ENCODE measurements at regions not wholly inside any gene's neighbourhood (a gene's known extent, or its start where the extent isn't known, plus 50 kb on each side); places are given as distances from the start of the nearest gene placed in this dataset.

DNA sequence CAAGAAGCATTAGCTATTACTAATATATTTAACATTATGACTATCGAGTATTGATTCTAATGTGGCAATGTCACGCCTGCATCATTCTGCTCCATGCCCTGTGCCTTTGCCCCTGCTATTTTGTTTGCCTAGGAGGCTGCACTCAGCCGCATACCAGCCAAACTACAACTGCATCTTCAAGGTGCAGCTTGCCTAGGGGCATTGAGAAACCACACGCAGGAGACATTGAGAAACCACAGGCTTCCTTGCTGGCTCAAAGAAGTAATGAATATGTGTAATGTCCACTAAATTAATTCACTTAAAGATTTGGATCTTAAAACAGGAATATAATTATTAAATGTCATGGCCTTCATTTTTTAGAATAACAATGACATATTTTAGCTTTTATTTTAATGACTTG is 683.6 kb upstream of the TENM3 start:
- TF ChIP-seq POLR2A (IDR thresholded peaks at IDR 0.05) = no peak
- TF ChIP-seq, protein P1, sequence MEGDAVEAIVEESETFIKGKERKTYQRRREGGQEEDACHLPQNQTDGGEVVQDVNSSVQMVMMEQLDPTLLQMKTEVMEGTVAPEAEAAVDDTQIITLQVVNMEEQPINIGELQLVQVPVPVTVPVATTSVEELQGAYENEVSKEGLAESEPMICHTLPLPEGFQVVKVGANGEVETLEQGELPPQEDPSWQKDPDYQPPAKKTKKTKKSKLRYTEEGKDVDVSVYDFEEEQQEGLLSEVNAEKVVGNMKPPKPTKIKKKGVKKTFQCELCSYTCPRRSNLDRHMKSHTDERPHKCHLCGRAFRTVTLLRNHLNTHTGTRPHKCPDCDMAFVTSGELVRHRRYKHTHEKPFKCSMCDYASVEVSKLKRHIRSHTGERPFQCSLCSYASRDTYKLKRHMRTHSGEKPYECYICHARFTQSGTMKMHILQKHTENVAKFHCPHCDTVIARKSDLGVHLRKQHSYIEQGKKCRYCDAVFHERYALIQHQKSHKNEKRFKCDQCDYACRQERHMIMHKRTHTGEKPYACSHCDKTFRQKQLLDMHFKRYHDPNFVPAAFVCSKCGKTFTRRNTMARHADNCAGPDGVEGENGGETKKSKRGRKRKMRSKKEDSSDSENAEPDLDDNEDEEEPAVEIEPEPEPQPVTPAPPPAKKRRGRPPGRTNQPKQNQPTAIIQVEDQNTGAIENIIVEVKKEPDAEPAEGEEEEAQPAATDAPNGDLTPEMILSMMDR (IDR thresholded peaks at IDR 0.05) = no peak
